ENCODE measurements at regions not wholly inside any gene's neighbourhood (a gene's known extent, or its start where the extent isn't known, plus 50 kb on each side); places are given as distances from the start of the nearest gene placed in this dataset.

GRCh38 chr2:74067221-74067747 lies 80.4 kb downstream of the BOLA3 start:
- H3K79me2 ChIP-seq = peaks cover 59% of the 10 kb centered on the region
- no peak for TF ChIP-seq EZH2 (IDR thresholded peaks at IDR 0.05; ENCODE audit: borderline replicate concordance)
- TF ChIP-seq EZH2phosphoT487 (IDR thresholded peaks at IDR 0.05; ENCODE audit: low read depth, severe bottlenecking, unreplicated experiment) = no peak
- TF ChIP-seq CTCF (IDR thresholded peaks at IDR 0.05; ENCODE audit: poor library complexity) = no peak
- no peaks in the 10 kb centered on the region for H3K9me3 ChIP-seq (ENCODE audit: low read depth)
- no peaks in the 10 kb centered on the region for H3K4me1 ChIP-seq (ENCODE audit: insufficient read depth)
- H3K4me2 ChIP-seq = no peak overlapping the region
- H3K9me2 ChIP-seq (replicated peaks; ENCODE audit: insufficient read depth) = no peaks in the 10 kb centered on the region
- H4K20me1 ChIP-seq (ENCODE audit: insufficient read depth, poor library complexity, severe bottlenecking) = peaks cover 3% of the 10 kb centered on the region
- 91% methylated on average over 4 of the region's 4 CpGs for WGBS (ENCODE audit: low lambda C conversion rate, missing lambda C conversion rate)
- H3K27ac ChIP-seq = no peak overlapping the region
- H3K36me3 ChIP-seq (replicated peaks; ENCODE audit: insufficient read depth, low read depth) = no peaks in the 10 kb centered on the region
- no peaks in the 10 kb centered on the region for H3K27me3 ChIP-seq
- H2AFZ ChIP-seq = no peak overlapping the region
- H3K4me3 ChIP-seq = no peak overlapping the region
- DNase-seq (ENCODE audit: low spot score) = no peak

GRCh38 chr2:74070991-74071390 lies 76.7 kb downstream of the BOLA3 start:
- H3K4me2 ChIP-seq = no peak overlapping the region
- no peaks in the 10 kb centered on the region for H3K9me2 ChIP-seq (replicated peaks; ENCODE audit: insufficient read depth)
- H2AFZ ChIP-seq = no peak overlapping the region
- H3K4me1 ChIP-seq (ENCODE audit: insufficient read depth) = no peaks in the 10 kb centered on the region
- no peak for TF ChIP-seq CTCF (IDR thresholded peaks at IDR 0.05; ENCODE audit: poor library complexity)
- TF ChIP-seq EZH2phosphoT487 (IDR thresholded peaks at IDR 0.05; ENCODE audit: low read depth, severe bottlenecking, unreplicated experiment) = no peak
- TF ChIP-seq EZH2 (IDR thresholded peaks at IDR 0.05; ENCODE audit: borderline replicate concordance) = no peak
- no peak for DNase-seq (ENCODE audit: low spot score)
- no peak overlapping the region for H3K27ac ChIP-seq
- H3K4me3 ChIP-seq = no peak overlapping the region
- H3K79me2 ChIP-seq = peaks cover 45% of the 10 kb centered on the region
- 95% methylated on average over 2 of the region's 2 CpGs for WGBS (ENCODE audit: low lambda C conversion rate, missing lambda C conversion rate)
- H4K20me1 ChIP-seq (ENCODE audit: insufficient read depth, poor library complexity, severe bottlenecking) = peaks cover 3% of the 10 kb centered on the region
- no peaks in the 10 kb centered on the region for H3K9me3 ChIP-seq (ENCODE audit: low read depth)
- no peaks in the 10 kb centered on the region for H3K27me3 ChIP-seq
- no peaks in the 10 kb centered on the region for H3K36me3 ChIP-seq (replicated peaks; ENCODE audit: insufficient read depth, low read depth)

GRCh38 chr2:74071426-74071825 lies 76.3 kb downstream of the BOLA3 start:
- peaks cover 3% of the 10 kb centered on the region for H4K20me1 ChIP-seq (ENCODE audit: insufficient read depth, poor library complexity, severe bottlenecking)
- no peaks in the 10 kb centered on the region for H3K9me3 ChIP-seq (ENCODE audit: low read depth)
- H3K27ac ChIP-seq = no peak overlapping the region
- H3K4me1 ChIP-seq (ENCODE audit: insufficient read depth) = no peaks in the 10 kb centered on the region
- H3K27me3 ChIP-seq = no peaks in the 10 kb centered on the region
- no peak for TF ChIP-seq CTCF (IDR thresholded peaks at IDR 0.05; ENCODE audit: poor library complexity)
- no peak for TF ChIP-seq EZH2phosphoT487 (IDR thresholded peaks at IDR 0.05; ENCODE audit: low read depth, severe bottlenecking, unreplicated experiment)
- TF ChIP-seq EZH2 (IDR thresholded peaks at IDR 0.05; ENCODE audit: borderline replicate concordance) = no peak
- no peak overlapping the region for H2AFZ ChIP-seq
- no peak for DNase-seq (ENCODE audit: low spot score)
- H3K4me3 ChIP-seq = no peak overlapping the region
- H3K79me2 ChIP-seq = peaks cover 42% of the 10 kb centered on the region
- WGBS (ENCODE audit: low lambda C conversion rate, missing lambda C conversion rate) = 78% methylated on average over 4 of the region's 4 CpGs
- no peaks in the 10 kb centered on the region for H3K9me2 ChIP-seq (replicated peaks; ENCODE audit: insufficient read depth)
- H3K36me3 ChIP-seq (replicated peaks; ENCODE audit: insufficient read depth, low read depth) = no peaks in the 10 kb centered on the region
- no peak overlapping the region for H3K4me2 ChIP-seq

- H3K4me3 ChIP-seq = no peak overlapping the region
- H3K36me3 ChIP-seq (replicated peaks; ENCODE audit: insufficient read depth, low read depth) = no peaks in the 10 kb centered on the region
- H3K4me2 ChIP-seq = no peak overlapping the region
- 79% methylated on average over 1 of the region's 1 CpG for WGBS (ENCODE audit: low lambda C conversion rate, missing lambda C conversion rate)
- H4K20me1 ChIP-seq (ENCODE audit: insufficient read depth, poor library complexity, severe bottlenecking) = peaks cover 2% of the 10 kb centered on the region
- no peaks in the 10 kb centered on the region for H3K9me2 ChIP-seq (replicated peaks; ENCODE audit: insufficient read depth)
- no peaks in the 10 kb centered on the region for H3K27me3 ChIP-seq
- no peak for DNase-seq (ENCODE audit: low spot score)
- TF ChIP-seq CTCF (IDR thresholded peaks at IDR 0.05; ENCODE audit: poor library complexity) (no peak), EZH2 (IDR thresholded peaks at IDR 0.05; ENCODE audit: borderline replicate concordance) (no peak), EZH2phosphoT487 (IDR thresholded peaks at IDR 0.05; ENCODE audit: low read depth, severe bottlenecking, unreplicated experiment) (no peak)
- H3K27ac ChIP-seq = no peak overlapping the region
- H2AFZ ChIP-seq = no peak overlapping the region
- no peaks in the 10 kb centered on the region for H3K9me3 ChIP-seq (ENCODE audit: low read depth)
- H3K4me1 ChIP-seq (ENCODE audit: insufficient read depth) = peaks cover 6% of the 10 kb centered on the region
- H3K79me2 ChIP-seq = peaks cover 39% of the 10 kb centered on the region
Observed at GRCh38 chr2:74072565-74072964, 75.1 kb downstream of the BOLA3 start.

Measured in hepatocyte (in vitro differentiated cells).